ENCODE measurements at regions not wholly inside any gene's neighbourhood (a gene's known extent, or its start where the extent isn't known, plus 50 kb on each side); places are given as distances from the start of the nearest gene placed in this dataset.
A peak's percentile ranks its signal among the peaks of the same experiment; 100 is the strongest.

- TF ChIP-seq, protein P1, sequence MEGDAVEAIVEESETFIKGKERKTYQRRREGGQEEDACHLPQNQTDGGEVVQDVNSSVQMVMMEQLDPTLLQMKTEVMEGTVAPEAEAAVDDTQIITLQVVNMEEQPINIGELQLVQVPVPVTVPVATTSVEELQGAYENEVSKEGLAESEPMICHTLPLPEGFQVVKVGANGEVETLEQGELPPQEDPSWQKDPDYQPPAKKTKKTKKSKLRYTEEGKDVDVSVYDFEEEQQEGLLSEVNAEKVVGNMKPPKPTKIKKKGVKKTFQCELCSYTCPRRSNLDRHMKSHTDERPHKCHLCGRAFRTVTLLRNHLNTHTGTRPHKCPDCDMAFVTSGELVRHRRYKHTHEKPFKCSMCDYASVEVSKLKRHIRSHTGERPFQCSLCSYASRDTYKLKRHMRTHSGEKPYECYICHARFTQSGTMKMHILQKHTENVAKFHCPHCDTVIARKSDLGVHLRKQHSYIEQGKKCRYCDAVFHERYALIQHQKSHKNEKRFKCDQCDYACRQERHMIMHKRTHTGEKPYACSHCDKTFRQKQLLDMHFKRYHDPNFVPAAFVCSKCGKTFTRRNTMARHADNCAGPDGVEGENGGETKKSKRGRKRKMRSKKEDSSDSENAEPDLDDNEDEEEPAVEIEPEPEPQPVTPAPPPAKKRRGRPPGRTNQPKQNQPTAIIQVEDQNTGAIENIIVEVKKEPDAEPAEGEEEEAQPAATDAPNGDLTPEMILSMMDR (IDR thresholded peaks at IDR 0.05) = no peak
- TF ChIP-seq POLR2A (IDR thresholded peaks at IDR 0.05) = no peak
- Histone ChIP-seq H3K27me3 (peaks cover 0 to 37% (median 0%) of the 10 kb centered on the region in 9 donors), H3K9me3 (peaks cover 0 to 2% (median 0%) of the 10 kb centered on the region in 12 donors), H3K4me1 (peaks cover 0 to 12% (median 6%) of the 10 kb centered on the region in 12 donors), H3K4me3 (no peak overlapping the region), H3K36me3 (no peaks in the 10 kb centered on the region), H3K27ac (no peak overlapping the region)
- 70 to 79% (median 77%) methylated on average over 9 of the region's 9 CpGs for WGBS, 4 donors
- ATAC-seq = no peak
- peak in 1 of 5 donors; percentile 1 for DNase-seq
- intact Hi-C loops (cut with DNase I) = no loop called here
Observed at GRCh38 chr11:134740590-134741261, 328.7 kb upstream of the B3GAT1 start.

DNA sequence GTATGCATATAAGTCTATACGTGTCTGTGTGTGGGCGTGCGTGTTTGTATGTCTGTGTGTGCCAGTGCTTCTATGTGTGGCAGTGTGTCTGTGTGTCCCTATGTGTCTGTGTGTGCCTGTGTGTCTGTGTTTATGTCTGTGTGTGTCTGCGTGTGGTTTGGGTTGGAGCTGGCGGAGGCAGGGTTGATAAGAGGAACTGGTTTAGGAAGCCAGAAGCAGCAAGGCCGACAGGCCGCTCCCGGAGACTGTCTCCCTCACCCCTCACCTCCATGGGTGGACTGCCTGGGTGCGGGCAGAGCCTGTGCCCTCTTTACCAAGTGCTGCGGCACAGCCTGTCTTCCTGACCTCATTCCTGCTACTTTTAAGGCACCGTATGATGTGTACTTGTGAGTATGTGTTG, 327.1 kb upstream of the B3GAT1 start:
- H3K9me3 ChIP-seq = no peaks in the 10 kb centered on the region
- no peaks in the 10 kb centered on the region for H3K36me3 ChIP-seq
- intact Hi-C loops (cut with DNase I) = no loop called here
- H3K4me3 ChIP-seq = no peak overlapping the region
- ATAC-seq (no peak), DNase-seq (peak in 1 of 5 donors; percentile 4)
- H3K27me3 ChIP-seq = peaks cover 0 to 35% (median 0%) of the 10 kb centered on the region in 9 donors
- no peak overlapping the region for H3K27ac ChIP-seq
- whole genome bisulfite sequencing, 4 donors = 74 to 77% (median 76%) methylated on average over 11 of the region's 11 CpGs
- peaks cover 0 to 14% (median 6%) of the 10 kb centered on the region in 12 donors for H3K4me1 ChIP-seq
- TF ChIP-seq, protein P1 (IDR thresholded peaks at IDR 0.05) = no peak
- no peak for TF ChIP-seq POLR2A (IDR thresholded peaks at IDR 0.05)

- intact Hi-C loops (cut with DNase I) = no loop called here
- Histone ChIP-seq H3K9me3 (no peaks in the 10 kb centered on the region), H3K4me1 (peaks cover 0 to 19% (median 6%) of the 10 kb centered on the region in 12 donors), H3K27ac (no peak overlapping the region), H3K4me3 (no peak overlapping the region), H3K27me3 (peaks cover 0 to 29% (median 0%) of the 10 kb centered on the region in 9 donors), H3K36me3 (no peaks in the 10 kb centered on the region)
- ATAC-seq (no peak), DNase-seq (no peak)
- WGBS, 4 donors = 90 to 94% (median 91%) methylated on average over 22 of the region's 22 CpGs
- no peak for TF ChIP-seq POLR2A (IDR thresholded peaks at IDR 0.05)
- TF ChIP-seq, protein P1 (IDR thresholded peaks at IDR 0.05) = no peak
Observed at GRCh38 chr11:134738581-134738980, 326.5 kb upstream of the B3GAT1 start.

DNA sequence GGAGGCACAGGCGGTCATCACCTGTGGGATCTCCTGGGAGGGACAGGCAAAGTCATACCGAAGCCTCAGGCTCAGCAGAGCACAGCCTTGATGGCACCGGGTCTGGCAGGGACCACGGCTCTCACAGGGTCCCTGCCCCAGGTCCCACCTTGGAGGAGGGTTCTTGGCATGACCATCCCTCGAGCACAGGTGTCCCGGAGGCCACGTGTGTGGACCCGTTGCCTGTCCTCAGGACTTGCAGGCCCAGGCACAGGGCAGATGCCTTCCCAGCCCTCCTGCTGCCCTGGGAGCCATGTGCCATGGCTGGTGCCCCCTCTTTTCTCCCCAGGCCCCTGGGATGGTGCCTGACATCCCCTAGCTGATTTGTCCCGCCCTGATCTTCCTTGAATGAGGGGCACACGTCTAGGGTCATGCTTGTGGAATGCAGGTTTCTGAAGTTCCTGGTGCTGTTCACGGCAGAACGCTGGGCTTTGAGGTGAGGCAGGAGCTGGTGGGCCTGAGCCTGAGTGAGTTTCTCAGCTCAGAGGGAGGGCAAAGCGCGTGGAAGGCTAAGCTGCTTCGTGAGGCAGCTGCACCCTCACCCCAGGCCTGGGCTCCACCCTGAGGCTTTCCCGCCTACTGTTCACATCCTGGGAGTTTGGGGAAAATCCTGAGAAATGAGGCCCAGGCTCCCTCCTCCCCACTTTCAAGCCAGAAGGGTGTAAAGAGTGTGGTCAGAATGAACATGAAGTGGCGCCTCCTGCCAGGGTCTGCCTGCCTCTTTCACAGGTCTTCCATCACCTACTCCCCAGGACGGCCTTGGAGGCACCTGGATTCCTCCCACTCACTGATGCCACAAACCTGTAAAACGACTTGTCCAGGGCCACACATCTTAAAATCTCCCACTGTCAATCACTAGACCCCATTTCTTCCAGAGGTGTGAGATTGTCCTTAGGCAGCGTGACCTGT, 325.8 kb upstream of the B3GAT1 start:
- TF ChIP-seq POLR2A (IDR thresholded peaks at IDR 0.05) = no peak
- TF ChIP-seq, protein P1 (IDR thresholded peaks at IDR 0.05) = no peak
- Histone ChIP-seq H3K4me1 (peaks cover 0 to 16% (median 6%) of the 10 kb centered on the region in 12 donors), H3K36me3 (no peaks in the 10 kb centered on the region), H3K27me3 (peaks cover 0 to 22% (median 0%) of the 10 kb centered on the region in 9 donors), H3K27ac (no peak overlapping the region), H3K4me3 (no peak overlapping the region), H3K9me3 (no peaks in the 10 kb centered on the region)
- intact Hi-C loops (cut with DNase I) = no loop called here
- ATAC-seq (no peak), DNase-seq (no peak)
- 76 to 80% (median 77%) methylated on average over 13 to 20 of the region's 20 CpGs for WGBS, 4 donors

Measured in heart left ventricle (tissue), 16 donors.